Transverse colon (tissue), 4 donors: ENCODE measurements at regions not wholly inside any gene's neighbourhood (a gene's known extent, or its start where the extent isn't known, plus 50 kb on each side); places are given as distances from the start of the nearest gene placed in this dataset.

Source experiments
- DNase-seq: peaks from one replicate; pipeline ENCODE4 v3.0.0-alpha.2; 2019
- H3K27ac ChIP-seq, 4 donors: fragments of 200-600 bp; sonication (generic); 2 replicates each; pipeline ENCODE4 v1.5.1; 2016 to 2018; ENCODE audit warnings: inconsistent platforms in 4 of 4
- H3K27me3 ChIP-seq: fragments of 200-600 bp; sonication (generic); 2 replicates; pipeline ENCODE4 v1.5.1; 2017; ENCODE audit warnings: inconsistent platforms
- H3K36me3 ChIP-seq, 4 donors: fragments of 200-600 bp; sonication (generic); 2 replicates each; pipeline ENCODE4 v1.5.1; 2017 to 2019; ENCODE audit warnings: inconsistent platforms in 4 of 4
- H3K4me1 ChIP-seq, 4 donors: fragments of 200-600 bp; sonication (generic); 2 replicates each; pipeline ENCODE4 v1.5.1; 2017 to 2020; ENCODE audit warnings: inconsistent platforms in 4 of 4
- H3K4me3 ChIP-seq, 4 donors: fragments of 200-600 bp; sonication (generic); 1 replicate in 1 of 4; 2 replicates in 3 of 4; pipeline versions ENCODE4 v1.5.1 to v1.6.1; 2017 to 2019; ENCODE audit warnings: inconsistent platforms in 4 of 4
- H3K9me3 ChIP-seq, 2 donors: fragments of 200-600 bp; sonication (generic); 2 replicates each; pipeline ENCODE4 v1.5.1; 2017 to 2019; ENCODE audit warnings: inconsistent platforms in 2 of 2
- EP300 ChIP-seq: sonication (generic); formaldehyde crosslinking; IDR thresholded peaks from one replicate; pipeline ENCODE4 v1.6.1; 2017; ENCODE audit warnings: antibody characterized with exemption, low read depth
- POLR2A ChIP-seq: fragments of 450-650 bp; IDR thresholded peaks from one replicate; pipeline ENCODE4 v1.6.1; 2016; ENCODE audit warnings: antibody characterized with exemption, mild to moderate bottlenecking, moderate library complexity
- POLR2AphosphoS5 ChIP-seq, 3 donors: sonication (generic); formaldehyde crosslinking; IDR thresholded peaks; one replicate each; pipeline ENCODE4 v1.6.1; 2016; ENCODE audit warnings: antibody characterized with exemption in 3 of 3
- WGBS, 2 donors: methylation state at CpG; one replicate each; pipeline ENCODE4 v1.1.5; 2018; ENCODE audit warnings: low coverage in 1 of 2; 5-methylcytosine and 5-hydroxymethylcytosine counted together
- in situ Hi-C, 4 donors: fragments of 200-750 bp; cut with MboI; loops; one replicate each; pipeline versions ENCODE4 v1.15.0 to v1.15.1; 2017; ENCODE audit warnings: low sequenced_read_pairs in 3 of 4, low pct_ligation_motif_present in 1 of 4, low pct_unique_long_range_greater_than_20kb in 1 of 4
- intact Hi-C: fragments of 100-400 bp; cut with DNase I; formaldehyde crosslinking; loops from one replicate; pipeline ENCODE4 v1.15.1; 2023; ENCODE audit warnings: low total_unique reads
- TF ChIP-seq, protein P1 (sequence below), 5 experiments: fragments of 200-600 bp in 3 of 5; fragments of 450-650 bp in 2 of 5; sonication (generic) in 3 of 5; IDR thresholded peaks; 1 replicate in 2 of 5; 2 replicates in 3 of 5; pipeline ENCODE4 v1.5.1; 2016 to 2017; ENCODE audit warnings: antibody characterized with exemption in 5 of 5, inconsistent platforms in 3 of 5, mild to moderate bottlenecking in 2 of 5, moderate library complexity in 1 of 5

DNA sequence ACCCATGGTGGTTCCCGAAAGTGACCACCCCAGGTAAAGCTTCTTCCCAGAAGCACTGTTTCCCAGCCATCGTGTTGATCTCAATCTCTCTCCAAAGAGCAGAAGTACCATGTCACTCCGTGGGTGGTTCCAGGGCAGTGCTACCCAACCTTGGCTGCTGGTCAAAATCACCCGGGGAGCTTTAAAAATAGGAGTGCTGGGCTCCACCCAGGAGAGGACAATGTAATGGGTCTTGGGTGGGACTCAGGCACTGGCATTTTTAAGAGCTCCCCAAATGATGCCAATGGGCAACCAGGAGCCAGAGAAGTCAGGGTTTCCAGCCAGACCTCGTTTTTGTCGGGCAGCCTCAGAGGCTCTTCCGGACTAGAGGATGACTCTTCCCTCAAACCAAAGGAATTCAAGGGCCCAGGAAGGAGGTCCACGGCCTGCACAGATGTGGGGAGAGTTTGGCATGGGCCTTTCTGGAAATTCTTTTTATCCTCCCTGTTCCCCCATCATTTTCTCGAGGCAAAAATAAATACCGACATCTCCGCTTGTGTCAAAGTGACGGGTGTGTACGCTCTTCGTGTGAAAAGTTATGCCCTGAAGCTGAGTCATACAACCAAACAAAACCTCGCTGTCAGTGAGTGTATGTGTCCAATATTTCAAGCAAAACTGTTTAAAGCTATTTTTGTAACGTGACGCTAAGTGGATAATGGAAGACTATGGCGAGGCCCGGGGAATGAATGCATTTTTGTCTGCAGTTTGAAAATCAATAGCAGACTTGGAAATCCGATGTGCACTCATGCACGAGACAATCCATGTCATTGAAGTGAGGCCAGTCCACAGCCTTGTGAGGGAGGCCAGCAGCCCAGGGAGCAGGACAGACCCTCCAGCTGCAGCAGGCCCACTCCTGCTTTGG lies 364.1 kb downstream of the FOXL1 start:
- Histone ChIP-seq H3K36me3 (no peaks in the 10 kb centered on the region), H3K4me3 (no peak overlapping the region), H3K4me1 (no peaks in the 10 kb centered on the region), H3K9me3 (no peaks in the 10 kb centered on the region), H3K27ac (no peak overlapping the region), H3K27me3 (peaks cover under 1% of the 10 kb centered on the region)
- 47 to 65% methylated on average over 7 to 21 of the region's 21 CpGs for WGBS, 2 donors
- DNase-seq = no peak
- TF ChIP-seq EP300 (no peak), POLR2A (no peak), POLR2AphosphoS5 (IDR thresholded peaks at IDR 0.05) (no peak)
- TF ChIP-seq, protein P1, sequence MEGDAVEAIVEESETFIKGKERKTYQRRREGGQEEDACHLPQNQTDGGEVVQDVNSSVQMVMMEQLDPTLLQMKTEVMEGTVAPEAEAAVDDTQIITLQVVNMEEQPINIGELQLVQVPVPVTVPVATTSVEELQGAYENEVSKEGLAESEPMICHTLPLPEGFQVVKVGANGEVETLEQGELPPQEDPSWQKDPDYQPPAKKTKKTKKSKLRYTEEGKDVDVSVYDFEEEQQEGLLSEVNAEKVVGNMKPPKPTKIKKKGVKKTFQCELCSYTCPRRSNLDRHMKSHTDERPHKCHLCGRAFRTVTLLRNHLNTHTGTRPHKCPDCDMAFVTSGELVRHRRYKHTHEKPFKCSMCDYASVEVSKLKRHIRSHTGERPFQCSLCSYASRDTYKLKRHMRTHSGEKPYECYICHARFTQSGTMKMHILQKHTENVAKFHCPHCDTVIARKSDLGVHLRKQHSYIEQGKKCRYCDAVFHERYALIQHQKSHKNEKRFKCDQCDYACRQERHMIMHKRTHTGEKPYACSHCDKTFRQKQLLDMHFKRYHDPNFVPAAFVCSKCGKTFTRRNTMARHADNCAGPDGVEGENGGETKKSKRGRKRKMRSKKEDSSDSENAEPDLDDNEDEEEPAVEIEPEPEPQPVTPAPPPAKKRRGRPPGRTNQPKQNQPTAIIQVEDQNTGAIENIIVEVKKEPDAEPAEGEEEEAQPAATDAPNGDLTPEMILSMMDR (IDR thresholded peaks at IDR 0.05) = no peak
- in situ Hi-C loops = no loop called here
- intact Hi-C loops = no loop called here

DNA sequence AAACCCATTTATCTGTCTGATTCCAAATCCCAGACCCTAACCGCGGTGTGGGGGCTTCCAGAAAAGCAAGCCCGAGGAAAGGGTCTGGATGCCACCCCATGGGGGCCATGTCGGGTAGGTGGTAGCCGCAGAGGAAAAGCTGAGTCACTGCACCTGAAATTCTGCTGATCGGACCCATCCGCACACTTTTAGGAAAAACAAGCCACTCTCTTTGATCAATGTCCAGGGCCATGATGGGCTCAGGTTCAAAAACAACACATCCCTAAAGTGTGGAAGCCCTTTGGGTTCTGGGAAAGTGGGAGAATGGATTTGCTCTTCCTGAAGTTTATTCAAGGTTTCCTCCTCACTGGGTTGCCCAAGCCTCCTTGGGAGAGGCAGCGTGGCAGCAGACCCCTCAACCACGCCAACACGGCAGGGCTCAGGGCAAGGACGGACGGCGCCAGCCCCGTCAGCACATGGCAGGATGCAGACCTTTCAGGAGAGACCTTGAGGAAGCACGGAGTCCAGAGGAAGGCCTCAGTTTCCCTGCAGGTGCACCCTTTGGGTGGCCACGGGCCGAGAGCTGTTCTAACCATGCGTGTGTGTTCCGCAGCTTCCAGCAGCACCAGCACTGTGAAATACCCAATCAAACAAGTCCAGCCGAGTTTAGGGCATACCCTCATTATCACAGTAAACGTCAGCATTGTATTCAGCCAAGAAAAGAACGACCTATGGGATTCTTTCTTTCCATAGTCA lies 367.0 kb downstream of the FOXL1 start:
- in situ Hi-C loops = no loop called here

DNA sequence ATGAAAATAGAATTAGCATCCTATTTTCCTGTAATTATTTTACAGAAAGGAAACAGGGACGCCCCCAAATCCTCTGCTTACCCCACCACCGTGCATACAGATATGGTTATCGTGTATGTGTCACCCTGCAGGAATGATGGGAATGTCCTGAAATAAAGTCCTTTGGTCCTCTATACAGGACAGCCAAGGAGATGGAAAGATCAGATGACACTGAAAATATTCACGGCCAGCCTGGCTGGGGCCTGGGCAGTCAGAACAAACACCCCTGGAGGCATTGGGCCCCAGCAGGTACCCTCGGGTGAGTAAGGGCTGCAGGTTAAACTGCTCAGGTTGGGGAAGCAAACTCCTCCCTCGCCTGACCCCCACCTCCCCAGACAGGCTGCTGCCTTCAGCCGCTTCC lies 368.0 kb downstream of the FOXL1 start:
- no peaks in the 10 kb centered on the region for H3K9me3 ChIP-seq
- WGBS, 2 donors = 35 to 56% methylated on average over 3 to 7 of the region's 7 CpGs
- H3K4me1 ChIP-seq = no peaks in the 10 kb centered on the region
- H3K36me3 ChIP-seq = no peaks in the 10 kb centered on the region
- TF ChIP-seq POLR2A (no peak), EP300 (no peak), POLR2AphosphoS5 (IDR thresholded peaks at IDR 0.05) (no peak)
- TF ChIP-seq, protein P1 (IDR thresholded peaks at IDR 0.05) = no peak
- DNase-seq = no peak
- in situ Hi-C loops (no loop called here), intact Hi-C loops (no loop called here)
- no peak overlapping the region for H3K27ac ChIP-seq
- H3K4me3 ChIP-seq = no peak overlapping the region
- H3K27me3 ChIP-seq = no peaks in the 10 kb centered on the region

More for the DNA sequence above, 367.0 kb downstream of the FOXL1 start:
- no peaks in the 10 kb centered on the region for H3K36me3 ChIP-seq
- no peak overlapping the region for H3K27ac ChIP-seq
- intact Hi-C loops = no loop called here
- no peak overlapping the region for H3K4me3 ChIP-seq
- no peaks in the 10 kb centered on the region for H3K4me1 ChIP-seq
- H3K27me3 ChIP-seq = no peaks in the 10 kb centered on the region
- TF ChIP-seq POLR2A = no peak
- no peak for TF ChIP-seq POLR2AphosphoS5 (IDR thresholded peaks at IDR 0.05)
- TF ChIP-seq, protein P1 (IDR thresholded peaks at IDR 0.05) = no peak
- TF ChIP-seq EP300 = no peak
- 68 to 87% methylated on average over 4 to 22 of the region's 22 CpGs for WGBS, 2 donors
- no peaks in the 10 kb centered on the region for H3K9me3 ChIP-seq
- no peak for DNase-seq

DNA sequence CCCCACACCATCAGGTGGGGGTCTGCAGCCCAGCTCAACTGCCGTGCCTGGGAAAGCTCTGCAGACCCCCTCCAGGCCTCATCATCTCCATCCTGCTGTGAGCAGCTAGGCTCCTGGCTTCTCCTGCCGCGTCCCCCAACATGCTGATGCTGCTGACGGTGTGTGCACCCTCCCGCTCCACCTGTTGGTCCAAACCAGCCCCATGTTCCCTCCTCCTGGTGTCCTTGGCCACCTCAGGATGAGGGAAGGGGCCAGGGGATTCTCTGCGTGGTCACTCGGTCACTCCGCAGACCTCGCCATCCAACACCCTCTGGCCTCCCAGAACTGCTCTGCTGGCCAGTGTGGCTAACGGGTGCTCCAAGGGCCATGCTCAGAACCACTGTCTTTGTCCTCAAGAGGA lies 368.6 kb downstream of the FOXL1 start:
- in situ Hi-C loops (no loop called here), intact Hi-C loops (no loop called here)
- no peaks in the 10 kb centered on the region for H3K4me1 ChIP-seq
- no peaks in the 10 kb centered on the region for H3K27me3 ChIP-seq
- WGBS, 2 donors = 84% methylated on average over 9 of the region's 10 CpGs; no CpG with 5 or more reads in 1 of the 2 donors
- no peaks in the 10 kb centered on the region for H3K36me3 ChIP-seq
- no peaks in the 10 kb centered on the region for H3K9me3 ChIP-seq
- no peak overlapping the region for H3K27ac ChIP-seq
- DNase-seq = no peak
- no peak overlapping the region for H3K4me3 ChIP-seq
- TF ChIP-seq EP300 (no peak), POLR2A (no peak), POLR2AphosphoS5 (IDR thresholded peaks at IDR 0.05) (no peak)
- TF ChIP-seq, protein P1 (IDR thresholded peaks at IDR 0.05) = no peak
